HG03108 (cell line): ENCODE measurements at regions not wholly inside any gene's neighbourhood (a gene's known extent, or its start where the extent isn't known, plus 50 kb on each side); places are given as distances from the start of the nearest gene placed in this dataset.

ENCODE experiments used
- ATAC-seq: cut with Tn5 transposase; IDR thresholded peaks from one replicate; pipeline ENCODE4 v1.9.1; 2021; ENCODE audit warnings: moderate library complexity; ENCODE audit not compliant: unreplicated experiment

- no peak for ATAC-seq
These were observed 290.5 kb upstream of the ZSWIM2 start for GRCh38 chr2:187139469-187139868.

GRCh38 chr2:187138265-187138664 is 289.3 kb upstream of the ZSWIM2 start:
- ATAC-seq: peak; percentile 61

GRCh38 chr2:187136646-187137045 is 287.7 kb upstream of the ZSWIM2 start:
- ATAC-seq: no peak

GRCh38 chr2:187134306-187134705 is 285.3 kb upstream of the ZSWIM2 start:
- no peak for ATAC-seq

- ATAC-seq: no peak
These were observed 280.9 kb upstream of the ZSWIM2 start for GRCh38 chr2:187129868-187130267.

GRCh38 chr2:187129306-187129705 is 280.3 kb upstream of the ZSWIM2 start:
- no peak for ATAC-seq

GRCh38 chr2:187126247-187127005 is 277.5 kb upstream of the ZSWIM2 start:
- no peak for ATAC-seq

GRCh38 chr2:187125318-187125717 is 276.3 kb upstream of the ZSWIM2 start:
- no peak for ATAC-seq

- no peak for ATAC-seq
These were observed 275.6 kb upstream of the ZSWIM2 start for GRCh38 chr2:187124529-187124928.

GRCh38 chr2:187118331-187119099 is 269.5 kb upstream of the ZSWIM2 start:
- no peak for ATAC-seq

- no peak for ATAC-seq
These were observed 268.5 kb upstream of the ZSWIM2 start for GRCh38 chr2:187117483-187117882.

GRCh38 chr2:187115627-187116026 is 266.7 kb upstream of the ZSWIM2 start:
- ATAC-seq: no peak

- ATAC-seq: no peak
These were observed 258.0 kb upstream of the ZSWIM2 start for GRCh38 chr2:187107001-187107400.

GRCh38 chr2:187105218-187105617 is 256.2 kb upstream of the ZSWIM2 start:
- ATAC-seq: no peak

- ATAC-seq: no peak
These were observed 253.4 kb upstream of the ZSWIM2 start for GRCh38 chr2:187102381-187102780.

- ATAC-seq: no peak
These were observed 249.2 kb upstream of the ZSWIM2 start for GRCh38 chr2:187098154-187098553.

GRCh38 chr2:187093771-187094412 is 244.9 kb upstream of the ZSWIM2 start:
- no peak for ATAC-seq

- no peak for ATAC-seq
These were observed 242.7 kb upstream of the ZSWIM2 start for GRCh38 chr2:187091664-187092063.

GRCh38 chr2:187084524-187084923 is 235.6 kb upstream of the ZSWIM2 start:
- no peak for ATAC-seq

- ATAC-seq: no peak
These were observed 232.5 kb upstream of the ZSWIM2 start for GRCh38 chr2:187081461-187081860.

GRCh38 chr2:187079901-187080300 is 230.9 kb upstream of the ZSWIM2 start:
- ATAC-seq: no peak

GRCh38 chr2:187078297-187078696 is 229.3 kb upstream of the ZSWIM2 start:
- no peak for ATAC-seq
